ENCODE measurements at regions not wholly inside any gene's neighbourhood (a gene's known extent, or its start where the extent isn't known, plus 50 kb on each side); places are given as distances from the start of the nearest gene placed in this dataset.

DNA sequence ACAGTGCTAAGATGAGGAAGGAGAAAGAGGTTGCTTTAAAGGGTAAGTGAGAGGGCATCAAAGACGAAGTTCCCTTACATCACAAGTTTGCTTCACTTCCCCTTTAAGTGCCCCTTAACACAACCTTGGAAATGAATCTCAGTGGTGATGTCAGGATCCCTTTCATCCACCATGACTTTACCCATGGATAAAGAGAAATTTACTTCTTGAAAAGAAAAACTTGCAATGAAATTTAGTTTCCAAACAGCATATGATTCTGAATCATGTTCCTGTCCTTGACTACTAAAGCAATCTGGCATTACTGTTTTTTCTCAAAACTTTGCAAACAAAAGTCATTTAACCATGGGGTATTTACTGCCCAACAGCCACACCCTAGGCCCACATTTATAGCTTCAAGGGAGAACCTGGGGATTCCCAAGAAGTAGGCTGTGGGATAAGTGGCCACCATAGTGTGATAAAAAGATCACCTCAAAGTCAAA is 135.9 kb downstream of the ITGB8 start:
- no peak for DNase-seq (ENCODE audit: low spot score)
- Histone ChIP-seq H3K79me2 (no peaks in the 10 kb centered on the region), H3K4me2 (no peak overlapping the region), H3K27ac (peak overlapping the region; percentile 58), H3K4me3 (no peak overlapping the region), H2AFZ (no peak overlapping the region), H3K9me3 (ENCODE audit: low read depth) (no peaks in the 10 kb centered on the region), H3K36me3 (replicated peaks; ENCODE audit: insufficient read depth, low read depth) (no peaks in the 10 kb centered on the region), H3K9me2 (replicated peaks; ENCODE audit: insufficient read depth) (no peaks in the 10 kb centered on the region), H3K4me1 (ENCODE audit: insufficient read depth) (no peaks in the 10 kb centered on the region), H3K27me3 (no peaks in the 10 kb centered on the region), H4K20me1 (ENCODE audit: insufficient read depth, poor library complexity, severe bottlenecking) (no peaks in the 10 kb centered on the region)
- 79% methylated on average over 1 of the region's 1 CpG for WGBS (ENCODE audit: low lambda C conversion rate, missing lambda C conversion rate)
- no peak for TF ChIP-seq EZH2phosphoT487 (IDR thresholded peaks at IDR 0.05; ENCODE audit: low read depth, severe bottlenecking, unreplicated experiment)
- TF ChIP-seq CTCF (IDR thresholded peaks at IDR 0.05; ENCODE audit: poor library complexity) = no peak
- TF ChIP-seq EZH2 (IDR thresholded peaks at IDR 0.05; ENCODE audit: borderline replicate concordance) = no peak

DNA sequence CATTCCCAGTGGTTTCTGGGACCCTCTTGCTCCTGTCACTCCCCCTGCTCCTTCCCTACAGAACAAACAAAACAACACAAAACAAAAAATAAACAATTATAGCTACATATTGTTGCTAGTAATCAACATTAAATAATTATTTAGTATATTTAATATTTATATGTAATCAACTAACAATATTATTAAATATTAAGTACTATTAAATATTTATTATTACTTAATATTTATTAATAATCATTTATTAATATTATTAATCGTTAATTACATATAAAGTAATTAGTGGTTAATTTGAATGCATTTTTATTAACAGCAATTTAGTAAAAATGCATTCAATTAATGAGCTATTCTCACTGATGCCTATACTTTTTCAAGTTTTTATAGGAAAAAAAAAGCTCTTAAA is 139.4 kb downstream of the ITGB8 start:
- Histone ChIP-seq H3K27ac (no peak overlapping the region), H3K4me2 (no peak overlapping the region), H4K20me1 (ENCODE audit: insufficient read depth, poor library complexity, severe bottlenecking) (no peaks in the 10 kb centered on the region), H3K79me2 (no peaks in the 10 kb centered on the region), H3K9me2 (replicated peaks; ENCODE audit: insufficient read depth) (no peaks in the 10 kb centered on the region), H3K27me3 (no peaks in the 10 kb centered on the region), H3K36me3 (replicated peaks; ENCODE audit: insufficient read depth, low read depth) (no peaks in the 10 kb centered on the region), H3K4me3 (no peak overlapping the region), H3K4me1 (ENCODE audit: insufficient read depth) (no peaks in the 10 kb centered on the region), H3K9me3 (ENCODE audit: low read depth) (no peaks in the 10 kb centered on the region), H2AFZ (no peak overlapping the region)
- TF ChIP-seq CTCF (IDR thresholded peaks at IDR 0.05; ENCODE audit: poor library complexity) (no peak), EZH2 (IDR thresholded peaks at IDR 0.05; ENCODE audit: borderline replicate concordance) (no peak), EZH2phosphoT487 (IDR thresholded peaks at IDR 0.05; ENCODE audit: low read depth, severe bottlenecking, unreplicated experiment) (no peak)
- DNase-seq (ENCODE audit: low spot score) = no peak
- 38% methylated on average over 1 of the region's 1 CpG for WGBS (ENCODE audit: low lambda C conversion rate, missing lambda C conversion rate)

DNA sequence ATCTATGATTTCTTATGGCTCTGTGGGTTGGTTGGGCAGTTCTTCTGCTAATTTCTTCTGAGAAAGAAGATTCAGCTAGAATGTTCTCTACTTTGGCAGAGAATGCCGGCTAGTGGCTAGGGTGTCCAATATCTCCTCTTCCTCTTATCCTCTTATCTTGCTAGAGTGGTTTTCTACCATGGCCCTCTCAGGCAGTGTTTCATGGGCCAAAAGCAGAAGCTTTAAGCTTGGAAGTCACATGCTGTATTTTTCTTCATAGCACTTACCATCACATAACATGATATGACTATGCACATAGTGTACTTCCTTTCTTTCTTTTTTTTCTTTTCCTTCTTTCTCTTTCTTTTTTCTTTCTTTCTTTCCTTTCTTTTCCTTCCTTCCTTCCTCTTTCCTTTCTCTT is 140.0 kb downstream of the ITGB8 start:
- TF ChIP-seq CTCF (IDR thresholded peaks at IDR 0.05; ENCODE audit: poor library complexity) (no peak), EZH2 (IDR thresholded peaks at IDR 0.05; ENCODE audit: borderline replicate concordance) (no peak), EZH2phosphoT487 (IDR thresholded peaks at IDR 0.05; ENCODE audit: low read depth, severe bottlenecking, unreplicated experiment) (no peak)
- Histone ChIP-seq H3K9me2 (replicated peaks; ENCODE audit: insufficient read depth) (no peaks in the 10 kb centered on the region), H3K79me2 (no peaks in the 10 kb centered on the region), H2AFZ (no peak overlapping the region), H3K27me3 (no peaks in the 10 kb centered on the region), H3K36me3 (replicated peaks; ENCODE audit: insufficient read depth, low read depth) (no peaks in the 10 kb centered on the region), H3K4me3 (no peak overlapping the region), H3K27ac (no peak overlapping the region), H3K4me1 (ENCODE audit: insufficient read depth) (no peaks in the 10 kb centered on the region), H3K9me3 (ENCODE audit: low read depth) (no peaks in the 10 kb centered on the region), H3K4me2 (no peak overlapping the region), H4K20me1 (ENCODE audit: insufficient read depth, poor library complexity, severe bottlenecking) (no peaks in the 10 kb centered on the region)
- no peak for DNase-seq (ENCODE audit: low spot score)
- 71% methylated on average over 1 of the region's 1 CpG for WGBS (ENCODE audit: low lambda C conversion rate, missing lambda C conversion rate)

DNA sequence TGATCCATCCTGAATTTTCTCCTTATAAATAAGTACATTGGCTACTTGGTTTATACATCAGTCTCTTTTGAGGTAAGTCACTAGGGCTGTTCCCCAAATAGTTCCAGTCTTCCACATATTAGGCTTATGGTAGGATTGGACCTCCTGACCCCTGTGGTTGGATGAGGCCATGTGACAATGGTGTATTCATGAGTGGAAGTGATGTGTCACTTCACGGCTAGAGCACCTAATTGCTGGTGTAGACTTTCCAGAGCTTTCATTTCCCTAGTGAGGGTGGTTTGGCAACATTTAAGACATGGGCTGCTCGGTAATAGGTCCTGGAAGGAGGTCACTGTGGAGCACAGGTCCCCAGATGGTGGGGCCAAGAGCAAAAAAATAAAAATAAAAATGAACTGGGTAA is 141.2 kb upstream of the ABCB5 start:
- no peak overlapping the region for H3K4me2 ChIP-seq
- H3K4me1 ChIP-seq (ENCODE audit: insufficient read depth) = no peaks in the 10 kb centered on the region
- no peaks in the 10 kb centered on the region for H4K20me1 ChIP-seq (ENCODE audit: insufficient read depth, poor library complexity, severe bottlenecking)
- no peaks in the 10 kb centered on the region for H3K9me3 ChIP-seq (ENCODE audit: low read depth)
- 98% methylated on average over 2 of the region's 2 CpGs for WGBS (ENCODE audit: low lambda C conversion rate, missing lambda C conversion rate)
- no peaks in the 10 kb centered on the region for H3K36me3 ChIP-seq (replicated peaks; ENCODE audit: insufficient read depth, low read depth)
- H3K4me3 ChIP-seq = no peak overlapping the region
- DNase-seq (ENCODE audit: low spot score) = no peak
- H3K79me2 ChIP-seq = no peaks in the 10 kb centered on the region
- no peak overlapping the region for H3K27ac ChIP-seq
- TF ChIP-seq EZH2phosphoT487 (IDR thresholded peaks at IDR 0.05; ENCODE audit: low read depth, severe bottlenecking, unreplicated experiment) (no peak), CTCF (IDR thresholded peaks at IDR 0.05; ENCODE audit: poor library complexity) (no peak), EZH2 (IDR thresholded peaks at IDR 0.05; ENCODE audit: borderline replicate concordance) (no peak)
- no peaks in the 10 kb centered on the region for H3K9me2 ChIP-seq (replicated peaks; ENCODE audit: insufficient read depth)
- H2AFZ ChIP-seq = no peak overlapping the region
- no peaks in the 10 kb centered on the region for H3K27me3 ChIP-seq

Measured in hepatocyte (in vitro differentiated cells).